ENCODE measurements at regions not wholly inside any gene's neighbourhood (a gene's known extent, or its start where the extent isn't known, plus 50 kb on each side); places are given as distances from the start of the nearest gene placed in this dataset. TPM values are rescaled to one million over a fixed set of nuclear protein-coding genes. Genes with fewer than 3 reads are reported as not detected.

DNA sequence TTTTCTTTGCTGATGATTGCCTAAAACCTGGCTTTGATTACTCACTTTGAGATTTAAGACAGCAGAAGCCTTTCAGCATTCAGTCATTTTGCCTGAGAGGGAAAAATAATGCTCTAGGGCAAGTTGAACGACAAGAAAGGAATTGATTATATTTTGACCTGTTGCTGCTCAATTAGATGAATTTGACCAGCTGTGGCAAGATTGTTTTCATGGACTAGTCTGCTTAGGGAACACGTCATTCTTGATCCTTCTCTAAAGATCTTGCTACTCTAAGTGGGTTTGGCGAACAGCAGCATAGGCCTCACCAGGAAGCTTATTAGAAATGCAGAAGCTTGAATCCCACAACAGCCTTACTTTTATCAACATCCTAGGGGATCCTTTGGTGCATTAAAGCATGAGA is 59.7 kb upstream of the PHACTR1 start:
- no CpG with 5 or more reads among the region's 3 CpGs for WGBS, 2 donors (ENCODE audit: extremely low coverage in 2 of 2, insufficient read length in 2 of 2, insufficient replicate concordance in 1 of 2)
- Histone ChIP-seq H4K8ac (ENCODE audit: low read depth, low read length) (no peak overlapping the region), H2AFZ (ENCODE audit: low read length) (no peak overlapping the region), H3K4me3 (ENCODE audit: low read length in 2 of 2) (no peak overlapping the region), H4K91ac (ENCODE audit: low read depth, low read length, poor library complexity) (no peak overlapping the region), H3K23ac (ENCODE audit: low read depth, low read length, poor library complexity) (no peak overlapping the region), H3K79me1 (ENCODE audit: low read depth, low read length) (no peaks in the 10 kb centered on the region), H2BK15ac (ENCODE audit: low read length) (no peak overlapping the region), H3K27ac (replicated peaks; ENCODE audit: low read length) (no peak overlapping the region), H3K4me1 (ENCODE audit: control insufficient read depth in 2 of 2, insufficient read depth in 1 of 2, low read depth in 1 of 2, low read length in 2 of 2) (peaks cover 1 to 6% of the 10 kb centered on the region in 2 donors), H3K36me3 (replicated peaks in 1 of 2; ENCODE audit: control insufficient read depth in 2 of 2, insufficient read depth in 2 of 2, low read length in 2 of 2) (no peaks in the 10 kb centered on the region), H3K9ac (ENCODE audit: low read depth, low read length, poor library complexity) (no peak overlapping the region), H2BK5ac (ENCODE audit: low read length) (no peak overlapping the region), H3K18ac (ENCODE audit: low read length) (no peak overlapping the region), H3K4ac (ENCODE audit: low read length) (no peak overlapping the region), H2BK12ac (ENCODE audit: low read length) (no peak overlapping the region), H2BK120ac (ENCODE audit: low read depth, low read length) (no peak overlapping the region), H3K4me2 (ENCODE audit: insufficient read depth, low read length, poor library complexity, severe bottlenecking) (no peak overlapping the region), H3K27me3 (ENCODE audit: control insufficient read depth in 3 of 3, insufficient read depth in 3 of 3, low read depth in 1 of 3, low read length in 3 of 3) (peaks cover 0 to 3% (median 0%) of the 10 kb centered on the region in 3 experiments), H2AK5ac (ENCODE audit: low read depth, low read length) (no peak overlapping the region), H3K14ac (ENCODE audit: low read length) (no peak overlapping the region), H3K9me3 (replicated peaks in 1 of 2; ENCODE audit: control insufficient read depth in 2 of 2, insufficient read depth in 1 of 2, low read depth in 1 of 2, low read length in 2 of 2) (no peaks in the 10 kb centered on the region)
- DNase-seq (ENCODE audit: low spot score): no peak

DNA sequence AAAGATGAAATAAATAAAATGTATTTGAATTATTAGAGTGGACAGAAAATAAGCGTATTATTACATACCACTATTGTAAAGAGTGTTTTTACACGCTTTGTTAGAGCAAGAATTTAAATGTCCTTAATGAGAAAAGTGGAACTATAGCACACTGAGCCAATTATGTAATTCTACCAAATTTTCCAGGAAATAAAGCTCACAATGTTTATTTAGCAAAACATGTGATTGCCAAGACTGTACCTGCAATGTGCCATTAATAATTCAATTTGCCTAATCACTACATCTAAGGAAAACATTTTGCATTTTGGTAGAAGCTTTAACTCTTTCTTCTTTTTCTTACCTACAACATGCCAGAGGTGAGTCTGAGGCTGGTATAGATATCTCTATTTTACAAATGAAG is 58.7 kb upstream of the PHACTR1 start:
- H2BK5ac ChIP-seq (ENCODE audit: low read length): no peak overlapping the region
- H3K9ac ChIP-seq (ENCODE audit: low read depth, low read length, poor library complexity): no peak overlapping the region
- H3K79me1 ChIP-seq (ENCODE audit: low read depth, low read length): no peaks in the 10 kb centered on the region
- H3K4ac ChIP-seq (ENCODE audit: low read length): no peak overlapping the region
- no peak overlapping the region for H2BK15ac ChIP-seq (ENCODE audit: low read length)
- H3K9me3 ChIP-seq (replicated peaks in 1 of 2; ENCODE audit: control insufficient read depth in 2 of 2, insufficient read depth in 1 of 2, low read depth in 1 of 2, low read length in 2 of 2): no peaks in the 10 kb centered on the region
- no peak overlapping the region for H2BK120ac ChIP-seq (ENCODE audit: low read depth, low read length)
- no peaks in the 10 kb centered on the region for H3K36me3 ChIP-seq (replicated peaks in 1 of 2; ENCODE audit: control insufficient read depth in 2 of 2, insufficient read depth in 2 of 2, low read length in 2 of 2)
- H3K27me3 ChIP-seq (ENCODE audit: control insufficient read depth in 3 of 3, insufficient read depth in 3 of 3, low read depth in 1 of 3, low read length in 3 of 3): peaks cover 0 to 3% (median 0%) of the 10 kb centered on the region in 3 experiments
- no peak overlapping the region for H4K8ac ChIP-seq (ENCODE audit: low read depth, low read length)
- no peak overlapping the region for H4K91ac ChIP-seq (ENCODE audit: low read depth, low read length, poor library complexity)
- H3K23ac ChIP-seq (ENCODE audit: low read depth, low read length, poor library complexity): no peak overlapping the region
- H3K4me1 ChIP-seq (ENCODE audit: control insufficient read depth in 2 of 2, insufficient read depth in 1 of 2, low read depth in 1 of 2, low read length in 2 of 2): peaks cover 1 to 6% of the 10 kb centered on the region in 2 donors
- DNase-seq (ENCODE audit: low spot score): no peak
- no peak overlapping the region for H2AK5ac ChIP-seq (ENCODE audit: low read depth, low read length)
- H3K14ac ChIP-seq (ENCODE audit: low read length): no peak overlapping the region
- H3K4me3 ChIP-seq (ENCODE audit: low read length in 2 of 2): no peak overlapping the region
- H3K4me2 ChIP-seq (ENCODE audit: insufficient read depth, low read length, poor library complexity, severe bottlenecking): no peak overlapping the region
- no peak overlapping the region for H2AFZ ChIP-seq (ENCODE audit: low read length)
- no peak overlapping the region for H3K27ac ChIP-seq (replicated peaks; ENCODE audit: low read length)
- no peak overlapping the region for H2BK12ac ChIP-seq (ENCODE audit: low read length)
- no peak overlapping the region for H3K18ac ChIP-seq (ENCODE audit: low read length)
- no CpG with 5 or more reads among the region's 2 CpGs for WGBS, 2 donors (ENCODE audit: extremely low coverage in 2 of 2, insufficient read length in 2 of 2, insufficient replicate concordance in 1 of 2)

DNA sequence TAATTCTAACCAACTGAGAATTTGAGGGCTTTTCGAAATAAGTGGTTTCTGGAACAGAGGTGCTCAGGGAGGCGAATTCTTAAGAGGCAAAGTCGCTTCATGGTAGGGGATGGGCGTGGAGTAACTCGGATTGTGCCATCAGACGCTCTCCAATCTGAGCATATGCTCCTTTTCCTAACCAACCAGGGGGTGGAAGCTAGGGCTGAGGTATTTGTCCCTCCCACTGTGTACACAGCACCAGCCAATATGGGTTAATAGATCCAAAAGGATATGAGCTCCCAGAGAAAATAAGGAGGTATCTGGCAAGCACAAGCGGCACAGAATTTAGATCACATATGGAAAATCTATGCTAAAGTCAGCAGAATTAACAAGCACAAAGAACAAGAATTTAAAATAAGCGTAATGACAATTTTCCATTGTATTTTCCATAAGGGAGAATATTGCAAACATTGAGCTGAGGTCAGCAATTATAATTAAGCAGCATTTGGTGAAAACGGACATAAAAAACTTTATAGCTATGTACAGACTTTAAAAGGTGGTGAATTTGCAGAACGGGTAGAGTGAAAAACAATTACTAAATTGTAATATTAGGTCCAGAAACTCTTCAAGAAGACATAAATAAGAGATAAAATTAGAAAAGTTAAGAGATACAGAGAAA is 55.0 kb upstream of the PHACTR1 start:
- Histone ChIP-seq H2BK12ac (ENCODE audit: low read length) (no peak overlapping the region), H4K91ac (ENCODE audit: low read depth, low read length, poor library complexity) (no peak overlapping the region), H2AK5ac (ENCODE audit: low read depth, low read length) (no peak overlapping the region), H3K18ac (ENCODE audit: low read length) (no peak overlapping the region), H3K79me1 (ENCODE audit: low read depth, low read length) (no peaks in the 10 kb centered on the region), H2BK15ac (ENCODE audit: low read length) (no peak overlapping the region), H3K23ac (ENCODE audit: low read depth, low read length, poor library complexity) (no peak overlapping the region), H3K27ac (replicated peaks; ENCODE audit: low read length) (no peak overlapping the region), H3K14ac (ENCODE audit: low read length) (no peak overlapping the region), H3K4ac (ENCODE audit: low read length) (no peak overlapping the region), H3K36me3 (replicated peaks in 1 of 2; ENCODE audit: control insufficient read depth in 2 of 2, insufficient read depth in 2 of 2, low read length in 2 of 2) (no peaks in the 10 kb centered on the region), H4K8ac (ENCODE audit: low read depth, low read length) (no peak overlapping the region), H3K9me3 (replicated peaks in 1 of 2; ENCODE audit: control insufficient read depth in 2 of 2, insufficient read depth in 1 of 2, low read depth in 1 of 2, low read length in 2 of 2) (no peaks in the 10 kb centered on the region), H3K4me1 (ENCODE audit: control insufficient read depth in 2 of 2, insufficient read depth in 1 of 2, low read depth in 1 of 2, low read length in 2 of 2) (peaks cover 1 to 6% of the 10 kb centered on the region in 2 donors), H3K4me3 (ENCODE audit: low read length in 2 of 2) (no peak overlapping the region), H3K27me3 (ENCODE audit: control insufficient read depth in 3 of 3, insufficient read depth in 3 of 3, low read depth in 1 of 3, low read length in 3 of 3) (no peaks in the 10 kb centered on the region), H3K4me2 (ENCODE audit: insufficient read depth, low read length, poor library complexity, severe bottlenecking) (no peak overlapping the region), H2BK120ac (ENCODE audit: low read depth, low read length) (no peak overlapping the region), H3K9ac (ENCODE audit: low read depth, low read length, poor library complexity) (no peak overlapping the region), H2BK5ac (ENCODE audit: low read length) (no peak overlapping the region), H2AFZ (ENCODE audit: low read length) (no peak overlapping the region)
- WGBS, 2 donors (ENCODE audit: extremely low coverage in 2 of 2, insufficient read length in 2 of 2, insufficient replicate concordance in 1 of 2): no CpG with 5 or more reads among the region's 10 CpGs
- DNase-seq (ENCODE audit: low spot score): no peak

Small RNA genes in the stretch of these regions (small RNA-seq; reads per million reads assigned to genes)
- gene RN7SKP293 (ENCODE audit: insufficient read depth): not detected
